NCI-H82 treated with DMSO at 0.1 percent for 48 hours (cell line): ENCODE measurements at regions not wholly inside any gene's neighbourhood (a gene's known extent, or its start where the extent isn't known, plus 50 kb on each side); places are given as distances from the start of the nearest gene placed in this dataset.

Source experiments
- DNase-seq: peaks from one replicate; lab custom pipeline; 2025; ENCODE audit not compliant: unreplicated experiment; lab: John Stamatoyannopoulos, UW

- DNase-seq, result no peak
Measured at GRCh38 chr20:10861090-10861489, 187.3 kb upstream of the JAG1 start.

GRCh38 chr20:10861619-10862018, 187.8 kb upstream of the JAG1 start:
- DNase-seq, result no peak

GRCh38 chr20:10863337-10864060, 189.7 kb upstream of the JAG1 start:
- DNase-seq, result no peak

- no peak for DNase-seq
Measured at GRCh38 chr20:10864076-10864672, 190.4 kb upstream of the JAG1 start.

GRCh38 chr20:10868299-10868698, 194.5 kb upstream of the JAG1 start:
- no peak for DNase-seq

- no peak for DNase-seq
Measured at GRCh38 chr20:10873026-10873425, 199.2 kb upstream of the JAG1 start.

GRCh38 chr20:10875653-10876052, 201.9 kb upstream of the JAG1 start:
- no peak for DNase-seq

GRCh38 chr20:10876558-10876957, 202.8 kb upstream of the JAG1 start:
- no peak for DNase-seq

- DNase-seq, result no peak
Measured at GRCh38 chr20:10877342-10877741, 203.5 kb upstream of the JAG1 start.

- DNase-seq, result no peak
Measured at GRCh38 chr20:10883166-10883565, 209.4 kb upstream of the JAG1 start.

GRCh38 chr20:10893321-10893720, 219.5 kb upstream of the JAG1 start:
- no peak for DNase-seq

- no peak for DNase-seq
Measured at GRCh38 chr20:10897336-10897735, 223.5 kb upstream of the JAG1 start.

GRCh38 chr20:10898552-10898951, 224.8 kb upstream of the JAG1 start:
- no peak for DNase-seq

- no peak for DNase-seq
Measured at GRCh38 chr20:10902174-10902573, 228.4 kb upstream of the JAG1 start.

GRCh38 chr20:10902576-10903282, 228.9 kb upstream of the JAG1 start:
- no peak for DNase-seq

GRCh38 chr20:10906834-10907233, 233.0 kb upstream of the JAG1 start:
- no peak for DNase-seq

- no peak for DNase-seq
Measured at GRCh38 chr20:10909803-10910202, 236.0 kb upstream of the JAG1 start.

GRCh38 chr20:10910535-10911178, 236.9 kb upstream of the JAG1 start:
- DNase-seq, result no peak

- DNase-seq, result no peak
Measured at GRCh38 chr20:10911298-10911697, 237.5 kb upstream of the JAG1 start.

GRCh38 chr20:10915815-10916214, 242.0 kb upstream of the JAG1 start:
- DNase-seq, result no peak

- DNase-seq, result no peak
Measured at GRCh38 chr20:10916312-10916711, 242.5 kb upstream of the JAG1 start.

- DNase-seq, result no peak
Measured at GRCh38 chr20:10917826-10918225, 244.0 kb upstream of the JAG1 start.
